Hepatocyte (in vitro differentiated cells): ENCODE measurements at regions not wholly inside any gene's neighbourhood (a gene's known extent, or its start where the extent isn't known, plus 50 kb on each side); places are given as distances from the start of the nearest gene placed in this dataset.

ENCODE experiments used
- EZH2 ChIP-seq: fragments of 200-600 bp; sonication (generic); IDR thresholded peaks from 2 replicates; pipeline ENCODE4 v1.6.1; 2016; ENCODE audit warnings: antibody characterized with exemption, mild to moderate bottlenecking, borderline replicate concordance
- EZH2phosphoT487 ChIP-seq: fragments of 200-600 bp; sonication (generic); IDR thresholded peaks from one replicate; pipeline ENCODE4 v1.6.1; 2018; ENCODE audit warnings: antibody characterized with exemption, mild to moderate bottlenecking, low read depth, moderate library complexity; ENCODE audit not compliant: unreplicated experiment, severe bottlenecking

GRCh38 chr18:24736662-24737330, 276.4 kb downstream of the HRH4 start:
- TF ChIP-seq EZH2 (no peak), EZH2phosphoT487 (no peak)
